ENCODE measurements at regions not wholly inside any gene's neighbourhood (a gene's known extent, or its start where the extent isn't known, plus 50 kb on each side); places are given as distances from the start of the nearest gene placed in this dataset.

DNA sequence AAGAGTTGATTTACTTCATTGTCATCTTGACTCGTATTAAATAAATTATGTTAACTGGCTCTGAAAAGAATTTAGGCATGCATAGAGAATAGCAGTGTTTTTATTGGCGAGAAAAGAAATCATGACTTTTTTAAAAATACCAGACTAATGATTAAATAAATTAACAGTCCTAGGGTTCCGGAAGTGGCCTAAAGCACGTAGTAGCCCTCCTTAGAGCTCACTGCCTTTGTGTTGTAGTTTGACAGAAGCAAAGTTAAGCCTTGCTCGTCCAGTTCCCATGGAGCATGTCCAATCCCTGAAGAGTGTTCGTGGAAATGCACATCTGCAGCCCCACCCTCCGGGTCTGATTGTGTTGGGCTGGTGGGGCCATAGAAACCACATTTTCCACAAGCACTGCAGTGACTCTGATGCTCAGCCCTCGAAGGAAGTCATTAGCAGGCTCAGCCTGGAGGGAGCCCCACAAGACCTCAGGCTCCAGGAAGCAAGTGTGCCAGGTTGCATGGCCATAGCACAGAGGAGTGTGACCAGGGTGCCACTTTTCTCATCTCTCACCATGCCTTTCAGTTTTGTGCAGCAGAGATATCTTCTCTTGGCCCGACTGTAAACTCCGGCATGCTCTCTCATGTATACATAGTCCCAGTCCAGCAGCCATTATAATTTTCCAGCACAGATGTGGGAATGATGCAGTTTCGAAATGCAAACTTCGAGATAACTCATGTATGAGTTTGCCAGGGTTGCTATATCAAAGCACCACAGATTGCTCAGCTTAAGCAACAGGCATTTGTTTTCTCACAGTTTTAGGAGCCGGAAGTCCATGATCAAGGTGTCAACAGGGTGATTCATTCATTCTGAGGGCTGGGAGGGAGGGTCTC is 188.6 kb upstream of the SH3BP4 start:
- DNase-seq: no peak

DNA sequence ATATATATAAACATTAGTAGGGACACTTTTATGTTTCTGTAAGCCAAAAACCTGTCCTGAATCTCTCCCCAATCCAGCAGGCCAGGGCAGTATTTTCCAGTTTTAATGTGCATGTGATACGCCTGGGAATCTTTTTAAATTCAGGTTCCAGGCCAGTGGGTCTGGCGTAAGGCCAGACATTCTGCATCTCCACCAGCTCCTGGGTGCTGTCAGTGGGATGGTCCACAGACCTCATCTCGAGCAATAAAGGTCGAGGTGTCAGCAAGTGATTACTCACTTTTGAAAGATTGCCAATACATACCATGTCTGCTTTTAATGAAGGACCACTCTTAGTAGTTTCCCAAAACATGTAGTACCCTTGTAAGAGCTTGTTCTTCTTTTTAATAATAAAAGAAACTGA is 189.9 kb upstream of the SH3BP4 start:
- no peak for DNase-seq

DNA sequence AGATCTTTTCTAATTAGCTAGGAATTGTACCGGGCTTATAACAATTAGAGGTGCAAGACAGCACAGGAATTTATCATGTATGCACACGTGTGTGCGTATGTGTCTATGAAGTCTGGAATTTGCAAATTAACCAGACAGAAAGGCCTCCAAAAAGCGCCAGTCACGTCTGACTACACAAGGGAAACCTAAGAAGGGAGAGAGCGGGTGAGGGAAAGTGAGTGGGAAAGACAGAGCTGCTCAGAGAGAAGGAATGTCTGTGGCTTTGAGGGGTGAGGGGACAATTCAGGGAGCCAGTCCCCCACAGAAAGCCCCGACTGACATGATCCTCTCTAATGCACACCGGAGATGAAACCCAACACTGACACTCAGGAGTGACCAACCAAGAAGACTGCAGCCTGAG is 197.7 kb upstream of the SH3BP4 start:
- no peak for DNase-seq

DNA sequence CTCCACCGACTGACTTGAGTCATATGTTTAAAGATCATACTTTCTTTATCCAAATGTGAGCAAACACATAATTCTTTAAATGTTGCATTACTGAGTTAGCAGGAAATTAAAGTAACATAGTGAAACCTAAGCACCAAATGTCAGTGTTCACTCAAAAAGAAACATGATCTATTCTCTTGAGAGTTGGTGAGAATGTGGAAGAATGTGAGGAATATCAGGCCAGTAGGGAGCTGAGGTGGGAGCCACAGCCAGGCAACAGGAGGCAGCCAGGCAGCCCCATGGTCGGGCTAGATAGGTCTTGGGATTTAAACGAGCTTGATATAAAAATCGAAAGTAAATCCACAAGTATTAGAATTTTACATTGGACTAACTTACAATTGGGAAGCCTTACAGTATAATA is 198.1 kb upstream of the SH3BP4 start:
- DNase-seq: no peak

DNA sequence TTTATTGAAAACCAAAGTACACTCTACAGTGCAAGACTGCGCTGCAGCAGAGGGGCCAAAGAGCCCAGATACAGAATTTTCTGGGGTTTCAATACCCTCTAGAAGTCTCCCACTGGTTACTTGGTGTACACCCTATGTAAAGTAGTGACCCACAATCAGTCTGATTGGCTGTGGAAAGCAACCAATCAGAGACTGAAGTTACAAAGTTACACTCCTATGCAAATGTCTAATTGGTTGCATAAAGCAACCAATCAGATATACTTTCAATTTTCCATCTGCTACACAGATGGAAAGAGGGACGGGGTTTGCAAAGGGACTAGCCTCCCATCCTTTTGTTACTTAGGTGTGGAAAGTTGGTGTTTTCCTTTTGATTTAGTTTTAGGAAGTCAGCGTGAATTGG is 198.9 kb upstream of the SH3BP4 start:
- DNase-seq: no peak

DNA sequence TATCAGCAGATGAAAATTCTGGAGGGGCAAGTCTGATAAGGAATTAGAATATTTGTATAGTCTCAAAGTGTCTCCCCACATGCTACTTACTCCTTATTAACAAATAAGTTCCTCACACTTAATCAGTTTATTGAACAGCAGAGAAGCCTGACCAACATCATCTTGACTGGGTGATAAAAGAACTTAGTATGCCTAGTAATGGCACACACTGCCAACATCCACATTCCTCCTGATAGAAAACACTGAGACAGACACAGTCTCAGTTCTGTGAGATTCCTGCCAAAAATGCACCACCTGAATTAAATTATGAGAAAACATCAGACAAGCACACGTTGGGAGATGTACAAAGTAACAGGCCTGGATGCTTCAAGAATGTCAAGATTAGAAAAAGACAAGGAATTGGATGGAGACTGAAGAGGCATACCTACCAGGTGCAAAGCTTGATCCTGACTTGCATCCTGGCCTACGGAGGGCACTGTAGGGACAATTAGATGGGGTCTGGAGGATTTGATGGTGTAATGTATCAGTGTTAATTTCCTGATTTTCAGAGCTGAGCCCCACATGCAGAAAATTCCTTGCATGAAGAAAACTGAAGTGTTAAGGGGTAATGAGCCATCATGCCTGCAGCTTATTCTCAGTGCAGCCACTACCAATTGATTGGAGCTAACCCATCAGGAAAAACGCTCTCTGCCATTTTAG is 200.4 kb upstream of the SH3BP4 start:
- DNase-seq: no peak

DNA sequence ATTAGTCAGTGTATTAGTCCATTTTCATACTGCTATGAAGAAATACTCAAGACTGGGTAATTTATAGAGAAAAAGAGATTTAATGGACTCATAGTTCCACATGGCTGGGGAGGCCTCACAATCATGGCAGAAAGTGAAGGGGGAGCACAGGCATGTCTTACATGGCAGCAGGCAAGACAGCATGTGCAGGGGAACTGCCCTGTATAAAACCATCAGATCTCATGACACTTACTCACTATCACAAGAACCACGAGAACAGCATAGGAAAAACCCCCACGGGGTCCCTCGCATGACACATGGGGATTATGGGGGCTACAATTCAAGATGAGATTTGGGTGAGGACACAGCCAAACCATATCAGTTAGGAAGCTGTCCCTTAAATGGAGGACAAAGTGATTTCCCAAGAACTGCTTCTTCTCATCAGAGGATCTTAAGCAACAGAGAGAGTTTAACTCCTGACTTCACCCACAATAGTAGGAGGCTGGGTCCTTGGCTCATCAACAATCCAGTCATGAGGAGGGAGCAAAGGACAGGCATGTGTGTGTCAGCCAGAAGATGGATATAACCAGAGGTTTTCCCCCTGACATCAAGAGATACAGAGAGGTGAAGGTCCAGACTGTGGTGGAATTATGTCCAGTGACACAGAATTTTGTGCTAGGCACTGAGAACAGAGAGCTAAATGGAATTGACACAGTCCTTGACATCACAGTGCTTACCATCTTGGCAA is 203.8 kb upstream of the SH3BP4 start:
- DNase-seq: peak in 1 of 2 donors; percentile 7

DNA sequence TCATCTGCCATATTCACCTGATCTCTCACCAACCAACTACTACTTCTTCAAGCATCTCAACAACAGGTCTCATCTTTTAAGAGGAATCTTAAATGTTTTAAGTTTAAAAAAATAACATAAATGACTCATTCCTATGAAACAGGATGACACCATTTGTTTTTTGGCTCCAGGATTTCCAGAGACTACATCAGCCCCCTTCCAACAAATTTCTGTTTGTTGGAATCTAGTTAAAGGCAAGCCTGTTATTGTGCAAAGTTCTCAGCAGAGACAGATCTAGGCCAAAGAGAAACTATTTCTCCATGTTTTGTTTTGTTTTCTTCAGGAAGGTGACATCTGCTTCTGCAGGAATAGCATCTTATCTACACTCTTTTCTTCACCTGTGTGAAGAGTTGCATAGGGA is 204.8 kb upstream of the SH3BP4 start:
- DNase-seq: no peak

DNA sequence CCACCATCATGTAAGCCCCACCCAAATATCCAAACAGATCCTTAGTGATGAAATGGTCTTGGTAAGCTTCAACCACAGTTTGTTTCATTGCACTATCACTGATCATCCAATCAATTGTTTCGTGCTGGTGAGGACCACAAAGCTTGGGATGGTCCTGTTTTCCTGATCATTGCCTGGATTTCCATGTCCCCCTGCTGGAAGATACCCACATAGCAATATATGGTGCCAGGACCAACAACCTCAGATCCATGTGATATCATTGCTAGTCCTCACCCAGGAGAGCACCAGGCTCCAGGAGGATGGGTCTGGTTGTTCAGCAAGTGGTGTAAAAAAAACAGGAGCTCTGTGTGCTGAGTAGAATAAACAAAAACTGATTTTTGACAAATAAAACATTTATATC is 206.5 kb upstream of the SH3BP4 start:
- no peak for DNase-seq

DNA sequence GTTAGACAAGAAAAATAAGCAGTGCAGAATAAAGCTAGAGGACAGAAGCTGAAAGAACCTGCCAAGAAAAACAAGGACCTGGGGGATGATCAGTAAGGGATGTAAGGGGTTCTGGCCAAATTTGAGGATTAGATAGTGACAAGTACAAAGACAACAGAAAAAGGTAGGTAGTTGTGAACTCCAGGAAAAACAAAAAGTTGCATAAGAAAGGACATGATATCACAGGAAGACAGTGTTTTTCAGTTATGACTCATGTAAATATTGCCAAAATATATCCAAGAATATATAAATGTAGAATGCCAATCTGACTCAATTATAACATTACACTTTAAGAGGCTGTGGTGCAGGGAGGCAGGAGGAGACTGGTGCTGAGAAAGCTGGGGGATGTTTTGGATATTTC is 209.8 kb upstream of the SH3BP4 start:
- no peak for DNase-seq

DNA sequence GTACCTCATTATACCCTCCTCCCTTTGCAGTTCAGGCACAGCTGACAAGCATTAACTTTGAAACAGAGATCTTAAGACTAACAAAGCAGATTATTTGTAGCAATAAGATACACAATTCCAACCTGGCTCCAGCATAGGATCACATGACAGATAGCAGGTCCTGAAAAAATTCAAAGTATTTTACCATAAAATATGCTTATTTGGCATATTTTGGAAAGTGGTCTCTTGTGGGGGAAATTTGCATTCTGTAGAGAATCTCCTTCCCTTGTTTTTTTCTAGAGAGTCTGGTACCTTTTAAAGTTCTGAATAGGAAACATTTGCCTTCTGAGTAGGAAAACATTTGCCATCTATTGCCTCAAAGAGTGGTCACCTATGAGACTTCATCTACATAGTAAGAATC is 212.8 kb upstream of the SH3BP4 start:
- DNase-seq: no peak

DNA sequence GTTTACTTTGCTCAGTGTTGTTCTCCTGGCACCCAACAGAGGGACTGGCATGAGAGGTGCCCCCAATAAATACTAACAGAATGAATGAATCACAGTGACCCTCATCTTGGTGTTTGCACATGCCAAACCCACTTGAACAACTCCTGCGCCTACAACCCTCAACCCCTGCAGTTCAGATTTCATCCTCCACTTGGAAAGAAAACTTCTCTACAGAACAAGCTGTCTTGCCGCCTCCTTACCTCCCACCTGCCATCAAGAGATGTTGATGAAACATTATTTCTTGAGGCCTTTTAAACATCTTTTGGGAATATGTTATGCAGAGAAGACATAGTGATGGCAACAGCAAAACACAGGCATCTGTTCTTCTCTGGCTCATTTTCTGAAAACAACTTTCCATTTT is 216.0 kb upstream of the SH3BP4 start:
- no peak for DNase-seq

DNA sequence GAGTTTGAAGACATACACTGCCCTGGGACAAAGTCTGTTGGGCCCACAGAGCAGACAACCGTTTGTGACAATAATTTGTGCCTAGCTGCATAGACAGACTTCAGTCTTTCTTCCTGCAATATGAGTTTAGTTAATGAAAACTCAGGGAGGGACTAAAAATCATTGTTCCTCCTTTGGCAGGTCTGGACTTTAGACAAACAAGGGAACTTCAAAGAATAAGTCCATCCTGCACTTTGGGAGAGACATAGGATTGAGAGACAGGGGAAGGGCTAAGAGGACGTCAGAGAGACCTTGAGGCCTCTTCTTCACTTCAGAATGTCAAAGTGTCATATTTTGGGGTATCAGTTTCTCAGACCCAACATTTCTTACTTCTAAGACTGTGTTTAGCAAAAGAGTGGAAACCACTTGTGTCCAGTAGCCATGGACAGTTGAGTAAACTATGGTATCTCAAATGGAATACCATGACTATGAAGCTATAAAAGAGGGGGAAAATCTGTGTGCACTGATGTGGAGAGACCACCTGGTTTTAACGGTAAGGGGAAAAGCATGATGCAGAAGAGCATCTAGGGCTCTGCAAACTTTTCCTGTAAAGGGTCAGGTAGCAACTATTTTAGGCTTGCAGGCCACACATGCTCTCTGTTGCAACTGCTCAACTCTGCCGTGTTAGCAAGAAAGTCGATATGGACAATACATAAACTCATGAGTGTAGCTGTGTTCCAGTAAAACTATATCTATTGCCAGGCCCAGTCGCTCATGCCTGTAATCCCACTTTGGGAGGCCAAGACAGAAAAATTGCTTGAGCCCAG is 217.8 kb upstream of the SH3BP4 start:
- DNase-seq: no peak

DNA sequence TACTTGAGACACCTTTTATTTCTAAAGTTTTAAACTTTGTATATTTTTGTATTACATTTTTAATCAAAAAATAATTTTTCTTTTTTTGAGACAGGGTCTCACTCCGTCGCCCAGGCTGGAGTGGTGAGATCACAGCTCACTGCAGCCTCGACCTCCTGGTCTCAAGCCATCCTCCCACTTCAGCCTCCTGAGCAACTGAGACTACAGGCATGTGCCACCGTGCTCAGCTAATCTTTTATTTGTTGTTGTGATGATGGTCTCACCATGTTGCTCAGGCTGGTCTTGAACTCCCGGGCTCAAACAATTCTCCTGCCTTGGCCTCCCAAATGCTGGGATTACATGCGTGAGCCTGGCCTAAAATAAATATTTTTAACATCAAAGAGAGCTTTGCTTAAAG is 218.7 kb upstream of the SH3BP4 start:
- DNase-seq: no peak

DNA sequence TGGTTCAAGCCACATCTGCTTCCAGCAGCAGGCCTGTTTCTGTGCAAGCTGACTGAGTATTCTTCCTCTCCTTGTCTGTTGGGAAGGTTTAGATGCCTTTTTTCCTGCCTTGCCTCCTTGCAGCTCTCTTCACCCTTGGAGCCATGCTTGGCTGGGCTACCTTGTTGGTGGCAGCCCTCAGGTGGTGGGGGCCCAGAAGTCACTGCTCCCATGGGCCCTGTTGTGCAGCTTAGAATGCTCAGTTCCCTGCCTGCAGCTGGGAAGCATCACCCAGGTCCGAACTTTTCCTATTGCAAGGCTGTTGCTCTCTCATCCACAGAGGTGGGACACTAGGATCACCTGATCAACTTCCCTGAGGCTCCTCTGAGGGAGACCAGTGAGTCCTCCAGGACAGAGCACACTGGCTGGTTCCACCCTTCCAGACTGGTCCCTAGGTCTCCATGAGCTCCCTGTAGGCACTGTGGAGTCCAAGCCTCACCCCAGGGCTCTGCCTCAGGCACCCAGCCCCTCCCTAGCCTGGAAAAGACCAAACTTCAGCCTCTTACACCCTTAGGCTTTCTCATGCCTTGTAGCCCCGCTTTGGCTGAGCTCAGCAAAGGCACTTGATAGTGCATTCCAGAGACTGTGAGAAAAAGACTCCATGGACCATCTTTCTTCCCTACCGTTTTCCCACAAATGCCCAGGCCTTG is 219.3 kb upstream of the SH3BP4 start:
- DNase-seq: no peak

DNA sequence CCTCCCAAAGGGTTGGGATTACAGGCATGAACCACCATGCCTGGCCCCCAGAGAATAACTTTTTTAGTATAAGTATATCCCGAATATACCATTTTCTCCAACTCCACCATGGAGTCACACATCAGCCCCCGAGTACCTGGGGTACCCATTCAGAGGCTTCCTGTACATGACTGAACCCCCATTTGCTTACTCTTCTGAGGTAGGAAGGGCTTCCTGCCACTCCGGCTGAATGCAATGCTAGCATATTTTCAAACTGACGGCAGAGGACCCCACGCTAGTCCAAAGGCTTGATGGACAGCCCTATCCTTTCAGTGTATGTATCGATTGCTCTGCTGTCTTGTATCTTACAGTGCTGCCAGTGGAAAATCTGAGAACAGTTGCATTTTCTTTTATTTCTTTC is 220.6 kb upstream of the SH3BP4 start:
- no peak for DNase-seq

DNA sequence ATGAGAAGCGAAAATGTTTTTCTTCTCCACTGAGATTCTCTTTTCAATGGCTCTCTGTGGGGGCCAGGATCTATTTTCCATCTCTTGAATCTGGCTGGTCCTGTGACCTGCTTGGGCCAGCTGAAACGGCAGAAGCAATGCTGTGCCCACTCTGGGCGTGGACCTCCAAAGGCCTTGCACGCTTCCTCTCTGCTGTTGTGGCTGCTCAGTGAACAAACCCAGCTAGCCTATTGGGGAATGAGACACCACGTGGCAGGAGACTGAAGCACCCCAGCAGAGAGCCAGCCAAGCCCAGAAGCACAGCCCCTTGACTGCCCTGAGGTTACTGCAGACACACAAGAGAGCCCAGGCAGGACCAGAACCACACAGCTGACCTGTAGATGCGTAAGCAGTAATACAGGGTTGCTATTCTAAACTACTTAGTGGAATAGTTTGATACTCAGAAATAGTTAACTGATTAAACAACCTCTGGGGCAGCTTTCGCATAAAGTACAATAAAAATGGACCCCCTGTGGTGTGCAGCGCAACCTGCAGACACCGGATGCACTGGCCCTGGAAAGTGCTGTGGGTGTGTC is 221.7 kb upstream of the SH3BP4 start:
- DNase-seq: no peak

DNA sequence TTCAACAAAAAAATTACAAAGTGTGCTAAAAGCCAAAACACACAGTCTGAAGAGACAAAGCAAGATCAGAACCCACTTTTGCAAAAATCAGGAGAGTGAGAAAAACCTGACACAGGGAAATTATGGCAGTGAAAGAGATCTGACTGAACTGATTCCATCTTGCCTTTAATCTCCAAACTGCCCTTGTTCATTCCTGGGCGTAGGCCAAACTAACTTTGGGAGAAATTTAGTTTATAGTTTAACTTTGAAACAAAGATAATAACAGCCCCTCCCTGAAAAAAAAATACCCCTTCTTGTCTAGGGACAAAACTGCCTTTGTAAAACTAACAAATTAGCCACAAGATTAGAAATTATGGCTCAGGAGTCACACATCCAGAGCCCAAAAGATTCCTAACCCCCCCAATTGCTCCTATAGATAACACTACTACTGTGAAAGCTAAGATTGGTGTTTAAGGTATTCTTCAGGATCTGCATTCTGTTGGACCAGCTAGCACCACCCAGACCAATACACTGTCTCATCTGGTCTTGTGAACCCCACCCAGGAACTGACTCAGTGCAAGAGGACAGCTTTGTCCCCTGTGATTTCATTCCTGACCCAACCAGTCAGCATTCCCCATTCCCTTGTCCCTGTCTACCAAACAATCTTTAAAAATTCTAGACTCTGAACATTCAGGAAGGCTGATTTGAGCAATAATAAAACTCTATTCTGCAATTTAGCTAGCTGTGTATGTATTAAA is 226.1 kb upstream of the SH3BP4 start:
- DNase-seq: no peak

DNA sequence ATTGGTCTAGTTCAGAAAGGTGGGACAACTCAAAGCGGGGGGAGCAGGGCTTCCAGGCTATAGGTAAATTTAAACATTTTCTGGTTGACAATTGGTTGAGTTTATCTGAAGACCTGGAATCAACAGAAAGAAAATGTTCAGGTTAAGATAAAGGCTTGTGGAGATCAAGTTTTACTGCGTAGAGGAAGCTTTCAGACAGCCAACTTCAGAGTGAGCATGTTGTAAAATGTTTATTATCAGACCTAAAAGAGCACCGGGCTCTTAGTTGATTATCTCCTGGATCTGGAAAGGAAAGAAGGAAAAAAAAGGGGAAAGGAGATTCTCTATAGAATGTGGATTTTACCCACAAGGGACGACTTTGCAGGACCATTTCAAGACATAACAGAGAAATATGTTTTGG is 227.0 kb upstream of the SH3BP4 start:
- no peak for DNase-seq

DNA sequence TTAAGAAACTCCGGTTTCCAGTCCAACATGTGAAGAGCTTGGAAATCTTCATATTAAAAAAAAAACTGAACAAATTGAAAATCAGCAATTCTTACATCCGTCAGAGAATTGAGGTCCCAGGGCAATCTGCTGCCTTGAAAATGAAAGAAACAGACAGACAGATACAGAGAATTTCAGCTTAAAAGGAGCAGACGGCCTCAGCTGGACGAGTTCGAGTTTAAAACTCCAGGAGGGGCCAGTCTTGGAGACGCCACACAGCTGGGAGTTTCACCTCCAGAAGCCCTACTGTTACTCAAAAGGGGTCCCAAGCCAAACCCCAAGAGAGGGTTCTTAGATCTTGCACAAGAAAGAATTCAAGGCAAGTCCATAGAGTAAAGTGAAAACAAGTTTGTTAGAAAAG is 226.5 kb upstream of the ARL4C start:
- no peak for DNase-seq

DNA sequence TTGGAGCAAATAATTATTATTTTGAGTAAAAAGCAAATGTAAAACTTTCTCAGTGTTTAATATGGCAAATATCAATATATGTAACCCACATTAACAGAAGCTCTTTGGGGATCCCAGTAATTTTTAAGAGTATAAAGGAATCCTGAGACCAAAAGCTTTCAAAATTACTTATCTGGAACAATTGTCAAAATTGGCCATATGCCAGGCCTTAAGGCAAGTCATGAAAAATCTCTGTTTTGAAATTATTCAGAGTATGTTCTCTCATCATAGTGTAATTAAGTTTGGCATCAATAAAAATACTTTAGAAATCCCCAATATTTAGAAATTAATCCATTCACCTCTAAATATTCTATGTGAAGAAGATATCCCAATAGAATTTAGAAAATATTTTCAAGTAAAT is 225.3 kb upstream of the ARL4C start:
- no peak for DNase-seq
